KBM-7 (cell line): ENCODE measurements at regions not wholly inside any gene's neighbourhood (a gene's known extent, or its start where the extent isn't known, plus 50 kb on each side); places are given as distances from the start of the nearest gene placed in this dataset.

Experiments
- DNase-seq: peaks from one replicate; pipeline ENCODE4 v3.0.0-alpha.2; 2015
- in situ Hi-C: fragments of 300-500 bp; cut with MboI; formaldehyde crosslinking; loops from 2 replicates; pipeline ENCODE4 v1.14.3; 2020; ENCODE audit warnings: low sequenced_read_pairs, low pct_unique_long_range_greater_than_20kb, mixed read lengths

DNA sequence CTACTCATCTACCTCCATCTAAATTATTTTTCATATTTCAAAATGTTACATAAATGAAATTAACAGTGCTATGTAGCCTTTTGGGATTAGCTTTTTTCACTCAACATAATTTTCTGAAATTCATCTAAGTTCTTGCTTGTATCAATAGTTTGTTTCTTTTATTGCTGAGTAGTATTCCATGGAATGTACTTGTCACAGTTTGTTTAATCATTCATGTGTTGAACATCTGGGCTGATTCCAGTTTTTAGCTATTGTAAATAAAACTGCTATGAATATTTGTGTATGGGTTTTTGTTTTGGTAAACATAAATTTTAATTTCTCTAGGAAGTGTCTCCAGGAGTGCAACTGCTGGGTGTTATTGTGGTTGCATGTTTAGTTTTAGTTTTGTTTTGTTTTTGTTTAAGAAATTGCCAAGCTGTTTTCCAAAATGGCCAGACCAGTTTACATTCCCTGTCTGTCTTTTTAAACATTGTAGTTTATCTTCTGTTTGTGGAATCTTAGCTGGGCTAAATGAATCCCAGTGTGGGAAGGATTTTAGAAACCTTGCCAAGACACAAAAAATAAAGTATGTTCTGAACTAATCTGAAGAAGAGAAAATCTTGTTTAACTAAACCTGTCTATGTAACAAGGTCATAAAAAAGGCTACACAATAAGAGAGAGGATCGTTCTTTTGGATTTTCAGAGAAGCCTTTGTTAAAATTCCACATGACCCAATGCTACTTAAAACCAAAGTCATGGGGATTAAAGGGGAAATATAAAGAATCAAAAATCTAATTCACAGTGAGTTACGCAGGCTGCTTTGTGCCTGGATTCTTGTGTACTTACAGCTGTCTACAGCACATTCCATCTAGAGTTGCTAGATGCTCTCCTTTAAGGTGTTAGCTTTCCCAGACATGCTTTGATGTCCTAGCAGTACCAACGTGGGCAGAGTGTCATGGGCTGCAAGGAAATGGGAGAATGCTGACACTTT, 129.2 kb upstream of the SUCLG2 start:
- DNase-seq, result no peak
- in situ Hi-C loops, result loop anchor here (25.0 kb wide), 1 partner anchor 396 kb away; no protein-coding TSS in a partner anchor

DNA sequence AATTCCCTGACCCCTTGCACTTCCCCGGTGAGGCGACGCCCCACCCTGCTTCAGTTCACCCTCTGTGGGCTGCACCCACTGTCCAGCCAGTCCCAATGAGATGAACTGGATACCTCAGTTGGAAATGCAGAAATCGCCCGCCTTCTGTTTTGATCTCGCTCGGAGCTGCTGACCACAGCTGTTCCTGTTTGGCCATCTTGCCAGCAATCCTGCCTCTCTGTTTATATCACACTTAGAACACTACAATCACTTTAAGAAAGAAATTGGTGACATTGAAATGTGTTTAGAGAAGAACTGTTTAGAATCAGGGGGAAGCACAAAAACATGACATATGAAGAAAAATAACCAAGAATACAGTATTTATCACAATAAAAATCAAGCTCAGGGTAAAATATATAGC, 127.5 kb upstream of the SUCLG2 start:
- in situ Hi-C loops, result loop anchor here (25.0 kb wide), 1 partner anchor 395 kb away; no protein-coding TSS in a partner anchor
- no peak for DNase-seq

DNA sequence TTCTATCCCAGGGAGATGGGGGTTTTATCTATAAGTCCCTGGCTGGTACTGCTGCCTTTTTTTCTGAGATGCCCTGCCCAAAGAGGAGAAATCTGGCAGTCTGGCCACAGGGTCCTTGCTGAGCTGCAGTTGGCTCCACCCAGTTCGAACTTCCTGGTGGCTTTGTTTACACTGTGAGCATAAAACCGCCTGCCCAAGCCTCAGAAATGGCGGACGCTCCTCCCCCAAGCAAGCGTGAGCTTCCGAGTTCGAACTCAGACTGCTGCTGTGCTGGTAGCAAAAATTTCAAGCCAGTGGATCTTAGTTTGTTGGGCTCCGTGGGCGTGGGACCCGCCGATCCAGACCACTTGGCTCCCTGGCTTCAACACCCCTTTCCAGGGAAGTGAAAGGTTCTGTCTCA, 126.8 kb upstream of the SUCLG2 start:
- no peak for DNase-seq
- in situ Hi-C loops, result loop anchor here (25.0 kb wide), 1 partner anchor 394 kb away; no protein-coding TSS in a partner anchor

DNA sequence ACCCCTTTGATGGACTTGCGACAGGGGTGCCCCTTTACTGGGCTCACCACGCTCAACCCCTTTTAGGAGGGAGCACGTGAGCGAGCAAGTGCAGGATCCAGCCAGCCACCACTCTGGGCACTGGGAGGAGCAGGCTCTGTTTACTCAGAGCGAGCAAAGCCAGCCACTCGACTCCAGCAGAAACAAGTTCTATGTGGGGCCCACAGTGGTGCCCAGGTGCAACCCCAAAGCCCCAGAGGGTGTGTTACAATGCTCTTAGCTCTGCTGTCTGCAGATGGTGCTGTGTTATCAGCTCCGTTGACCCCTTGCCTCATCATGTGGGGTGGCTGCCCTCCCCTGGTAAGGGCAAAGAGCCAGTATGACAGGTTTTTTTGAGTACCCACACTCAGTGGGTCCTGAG, 120.3 kb upstream of the SUCLG2 start:
- DNase-seq, result no peak
- in situ Hi-C loops, result loop anchor here (25.0 kb wide), 1 partner anchor 387 kb away; no protein-coding TSS in a partner anchor

DNA sequence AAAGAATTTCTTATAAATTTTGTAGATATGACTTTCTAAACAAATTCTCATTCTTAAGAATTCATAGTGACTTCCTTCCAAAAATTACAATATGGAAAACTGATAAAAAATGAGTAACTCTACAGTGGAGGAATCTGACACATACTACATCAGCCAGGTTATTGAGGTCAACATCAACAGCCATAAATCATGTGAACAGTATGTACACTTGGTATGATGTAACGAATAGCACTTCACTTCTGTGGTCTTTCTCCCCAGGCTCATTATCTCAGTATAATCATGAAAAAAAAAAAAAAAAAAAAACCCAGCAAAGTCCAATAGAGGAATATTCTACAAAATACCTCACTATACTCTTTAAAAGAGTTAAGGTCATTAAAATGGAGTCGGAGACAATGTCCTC, 111.2 kb upstream of the SUCLG2 start:
- in situ Hi-C loops, result no loop called here
- DNase-seq, result no peak

DNA sequence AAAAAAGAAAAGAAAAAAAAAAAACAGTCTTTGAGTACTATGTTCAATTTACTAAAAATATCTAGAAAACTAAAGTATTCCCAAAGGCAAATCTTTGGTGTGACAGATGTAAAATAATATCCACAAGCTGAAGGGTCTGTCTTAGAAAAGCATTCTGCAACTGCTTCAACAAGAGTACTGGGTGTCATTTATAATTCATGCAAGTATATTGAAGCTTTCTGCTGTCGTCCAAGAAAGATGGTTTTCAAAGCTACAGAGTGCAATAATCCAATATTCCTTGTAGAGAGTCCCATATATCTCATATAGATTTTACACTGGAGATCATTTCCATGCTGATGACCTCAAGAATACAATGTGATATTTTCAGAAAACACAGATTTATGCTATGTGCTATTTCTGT, 90.9 kb upstream of the SUCLG2 start:
- in situ Hi-C loops, result no loop called here
- DNase-seq, result no peak

DNA sequence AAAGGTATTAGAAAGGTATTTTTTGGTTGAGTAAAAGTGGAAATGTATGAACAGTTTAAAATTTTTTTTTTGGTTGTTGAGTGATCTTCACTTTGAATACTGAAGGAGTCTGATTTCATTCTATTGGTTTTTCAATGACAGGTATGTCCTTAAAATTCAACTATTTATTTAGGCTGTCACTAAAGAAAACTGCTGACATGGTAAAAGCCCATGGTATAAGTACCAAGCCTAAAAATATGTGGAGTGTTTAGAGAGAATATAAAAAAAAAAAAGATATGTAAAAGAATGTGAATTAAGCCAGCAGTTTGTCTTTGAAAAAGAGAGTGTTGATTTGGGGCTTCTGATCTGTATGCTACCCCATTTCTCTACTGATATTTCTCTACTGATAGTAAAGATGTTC, 90.3 kb upstream of the SUCLG2 start:
- in situ Hi-C loops, result no loop called here
- no peak for DNase-seq

DNA sequence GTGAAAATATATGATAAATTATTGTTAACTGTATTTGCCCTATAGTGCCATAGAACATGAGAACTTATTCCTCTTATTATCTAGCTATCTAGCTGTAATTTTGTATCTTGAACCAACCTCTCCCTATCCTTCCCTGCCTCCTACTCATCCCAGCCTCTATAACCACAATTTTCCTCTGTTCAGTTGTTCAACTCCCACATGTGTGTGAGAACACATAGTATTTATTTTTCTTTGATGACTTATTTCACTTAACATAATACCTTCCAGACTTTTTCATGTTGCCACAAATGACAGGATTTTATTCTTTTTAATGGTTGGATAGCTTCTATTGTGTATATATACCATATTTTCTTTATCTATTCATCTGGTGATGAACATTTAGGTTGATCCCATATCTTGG, 85.4 kb upstream of the SUCLG2 start:
- in situ Hi-C loops, result no loop called here
- no peak for DNase-seq

DNA sequence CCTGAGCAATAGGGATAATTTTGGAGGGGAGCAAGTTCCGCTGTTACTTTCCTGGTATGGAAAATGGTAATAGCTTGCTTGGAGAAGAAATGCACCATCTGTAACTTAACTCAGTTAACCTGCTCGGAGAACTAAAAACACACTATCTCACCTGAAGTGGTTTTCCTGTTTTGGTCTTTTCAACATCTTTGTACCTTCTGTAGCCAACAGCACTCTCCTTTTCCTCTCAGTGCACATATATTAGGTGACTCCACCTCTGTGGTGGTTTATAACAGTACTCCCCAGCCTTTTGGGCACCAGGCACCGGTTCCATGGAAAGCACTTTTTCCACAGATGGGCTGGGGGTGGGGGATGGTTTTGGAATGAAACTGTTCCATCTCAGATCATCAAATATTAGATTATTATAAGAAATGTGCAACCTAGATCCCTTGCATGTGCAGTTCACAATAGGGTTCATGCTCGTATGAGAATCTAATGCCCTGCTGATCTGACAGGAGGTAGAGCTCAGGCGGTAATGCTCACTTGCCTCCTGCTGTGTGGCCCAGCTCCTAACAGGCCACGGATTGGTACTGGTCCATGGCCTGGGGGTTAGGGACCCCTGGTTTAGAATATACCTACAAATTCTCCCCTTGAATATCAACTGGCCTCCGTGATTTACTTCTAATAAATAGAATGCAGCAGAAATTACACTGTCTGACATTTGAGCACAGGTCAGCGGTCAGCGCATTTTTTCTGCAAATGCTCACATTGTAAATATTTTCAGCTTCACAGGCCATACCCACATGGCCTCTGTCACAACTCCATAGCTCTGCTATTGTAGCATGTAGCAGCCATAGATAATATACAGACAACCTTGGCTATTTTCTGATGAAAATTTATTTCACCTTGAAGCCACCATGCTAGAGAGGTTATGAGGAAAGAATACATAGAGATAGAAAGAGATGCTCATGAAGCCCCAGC, 83.8 kb upstream of the SUCLG2 start:
- in situ Hi-C loops, result no loop called here
- DNase-seq, result no peak

DNA sequence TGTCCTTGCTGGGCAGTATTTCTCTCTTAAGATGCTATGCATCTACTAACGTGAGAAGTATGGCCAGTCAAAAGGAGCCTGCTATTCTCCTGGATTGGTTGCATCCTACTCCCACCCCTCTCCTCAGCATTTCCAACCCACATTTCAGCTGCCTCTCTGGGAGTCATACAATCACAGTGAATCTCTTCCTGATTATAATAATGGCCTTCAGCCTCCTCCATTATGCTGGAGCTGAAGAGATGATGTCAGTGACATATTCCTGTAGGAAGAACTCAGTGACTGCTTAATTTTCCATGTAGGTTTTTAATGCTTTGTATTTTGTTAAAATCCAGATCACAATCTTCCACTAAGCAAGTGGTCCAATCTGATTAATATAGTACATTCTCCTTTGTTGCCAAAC, 82.7 kb upstream of the SUCLG2 start:
- in situ Hi-C loops, result no loop called here
- DNase-seq, result no peak

DNA sequence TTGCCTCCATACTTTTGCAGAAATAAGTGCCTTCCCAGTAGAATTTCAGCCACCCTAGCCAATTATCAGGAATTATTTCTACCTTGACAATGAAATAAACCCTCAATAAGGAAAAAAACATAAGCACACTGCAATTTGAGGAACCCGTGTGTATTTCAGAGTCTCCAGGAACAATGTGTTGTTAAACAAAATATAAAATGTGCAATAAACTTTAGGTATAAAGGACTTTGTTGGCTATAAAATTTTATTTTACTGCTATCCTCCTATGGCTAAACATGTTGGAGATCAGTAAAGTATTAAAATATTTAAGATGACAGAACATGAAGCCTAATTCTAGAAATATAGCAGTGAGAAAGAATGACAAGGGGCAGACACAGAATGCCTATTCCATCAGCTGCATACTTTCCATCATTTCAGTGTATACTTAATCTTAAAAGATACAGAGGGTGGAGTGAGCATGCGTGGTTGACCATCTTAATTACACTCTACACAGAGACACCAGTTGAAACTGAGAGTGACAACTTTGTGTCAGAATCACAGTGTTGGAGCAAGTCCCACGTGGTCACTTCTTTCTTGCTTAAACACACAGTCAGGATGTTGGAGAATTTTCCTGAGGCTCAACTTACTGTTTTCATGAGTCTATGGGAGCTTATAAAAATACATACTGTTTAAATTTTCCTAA, 79.0 kb upstream of the SUCLG2 start:
- in situ Hi-C loops, result no loop called here
- DNase-seq, result no peak

DNA sequence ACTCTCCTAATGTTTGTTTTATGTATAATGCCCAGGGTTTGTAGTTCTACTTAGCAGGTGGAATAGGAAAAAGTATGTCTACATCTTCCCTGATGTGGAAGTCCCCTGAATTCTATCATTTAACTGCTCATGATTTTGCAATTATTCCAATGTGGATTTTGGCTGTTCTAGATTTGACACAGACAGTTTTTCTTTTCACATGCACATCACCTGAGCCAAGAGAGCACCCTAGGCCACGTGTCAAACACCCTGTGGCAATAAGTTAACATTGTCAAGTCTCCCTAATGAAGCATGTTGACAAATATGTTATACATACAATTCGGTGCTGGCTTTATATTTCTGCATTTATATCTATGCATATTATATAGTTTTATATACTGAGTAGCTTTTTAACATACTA, 70.0 kb upstream of the SUCLG2 start:
- in situ Hi-C loops, result no loop called here
- no peak for DNase-seq

DNA sequence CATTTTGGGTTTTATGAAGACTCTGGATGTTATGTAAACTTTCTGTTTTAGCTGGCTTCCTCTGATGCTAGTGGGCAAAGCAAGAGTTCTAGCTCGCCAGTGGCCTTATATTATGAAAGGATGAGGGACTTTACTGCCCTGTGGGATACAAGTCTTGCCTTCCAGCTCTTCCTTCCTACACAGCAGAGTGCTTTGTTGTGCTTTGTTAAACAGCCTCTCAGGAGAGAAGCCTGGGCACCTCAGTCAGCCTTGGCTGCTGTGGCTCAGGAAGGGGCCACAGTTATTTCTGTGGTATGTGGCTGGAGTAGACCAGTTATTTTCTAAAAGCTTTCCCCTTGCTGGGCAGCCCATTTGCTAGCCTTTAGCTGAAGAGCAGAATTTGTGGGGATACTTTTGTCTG, 69.5 kb upstream of the SUCLG2 start:
- DNase-seq, result no peak
- in situ Hi-C loops, result no loop called here

DNA sequence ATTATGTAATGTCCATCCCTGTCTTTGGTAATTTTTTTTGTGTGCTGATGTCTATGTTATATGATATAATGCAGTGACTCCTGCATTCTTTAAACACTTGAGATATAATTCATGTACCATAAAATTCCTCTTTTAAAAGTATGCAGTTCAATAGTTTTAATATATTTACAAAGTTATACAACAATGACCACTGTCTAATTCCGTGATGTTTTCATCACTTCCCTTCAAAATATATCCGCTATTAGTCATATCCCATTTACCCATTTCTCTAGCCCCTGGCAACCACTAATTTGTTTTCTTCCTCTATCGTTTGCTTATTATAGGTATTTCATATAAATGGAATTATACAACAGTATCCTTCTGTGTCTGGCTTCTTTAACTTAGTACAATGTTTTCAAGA, 64.9 kb upstream of the SUCLG2 start:
- DNase-seq, result no peak
- in situ Hi-C loops, result no loop called here

DNA sequence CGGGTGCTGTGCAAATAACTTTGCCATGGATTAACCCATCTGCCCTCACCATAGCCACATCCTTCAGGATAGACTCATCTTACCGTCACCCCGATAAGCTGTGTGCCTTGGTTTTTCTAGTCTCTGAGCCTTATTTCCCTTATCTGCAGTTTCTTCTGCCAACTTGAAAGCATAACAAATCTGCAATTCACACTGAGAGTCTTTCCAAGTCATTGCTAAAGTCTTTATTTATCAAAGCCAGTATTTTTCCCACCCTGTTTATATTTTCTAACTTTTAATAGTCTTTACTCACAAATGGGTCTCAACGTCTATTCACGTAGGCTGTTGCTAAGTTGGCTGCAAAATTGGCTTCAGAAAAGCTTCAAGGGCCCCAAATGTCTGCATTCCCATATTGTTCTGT, 61.6 kb upstream of the SUCLG2 start:
- in situ Hi-C loops, result no loop called here
- DNase-seq, result no peak

DNA sequence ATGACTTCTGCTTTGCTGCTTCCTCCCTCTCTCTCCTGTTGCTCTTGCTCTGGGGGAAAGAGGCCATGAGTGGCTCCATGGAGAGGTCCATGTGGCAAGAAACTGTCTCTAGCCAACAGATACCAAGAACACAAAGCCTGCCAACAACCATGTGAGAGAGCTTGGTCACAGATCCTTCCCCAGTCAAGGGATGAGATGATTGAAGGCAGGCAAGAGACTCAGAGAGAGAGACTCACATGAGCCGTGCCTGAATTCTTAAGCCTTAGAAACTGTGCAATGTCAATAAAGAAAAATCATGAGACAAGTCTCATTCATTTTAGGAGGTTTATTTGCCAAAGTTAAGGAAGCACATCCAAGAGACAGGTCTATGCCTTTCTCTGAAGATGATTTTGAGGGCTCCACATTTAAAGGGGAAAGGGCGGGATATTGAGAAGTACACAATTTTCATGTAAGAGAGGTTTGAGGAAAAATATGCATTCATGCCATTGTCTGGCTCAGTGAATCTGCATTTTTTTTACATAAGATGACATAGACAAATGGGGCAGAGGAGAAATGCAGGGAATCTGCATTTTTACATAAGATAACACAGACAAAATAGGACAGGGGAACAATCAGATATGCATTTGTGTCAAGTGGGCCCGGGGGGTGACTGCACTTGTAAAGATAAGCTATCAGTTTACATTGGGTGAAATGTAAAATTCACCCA, 59.5 kb upstream of the SUCLG2 start:
- in situ Hi-C loops, result no loop called here
- no peak for DNase-seq

DNA sequence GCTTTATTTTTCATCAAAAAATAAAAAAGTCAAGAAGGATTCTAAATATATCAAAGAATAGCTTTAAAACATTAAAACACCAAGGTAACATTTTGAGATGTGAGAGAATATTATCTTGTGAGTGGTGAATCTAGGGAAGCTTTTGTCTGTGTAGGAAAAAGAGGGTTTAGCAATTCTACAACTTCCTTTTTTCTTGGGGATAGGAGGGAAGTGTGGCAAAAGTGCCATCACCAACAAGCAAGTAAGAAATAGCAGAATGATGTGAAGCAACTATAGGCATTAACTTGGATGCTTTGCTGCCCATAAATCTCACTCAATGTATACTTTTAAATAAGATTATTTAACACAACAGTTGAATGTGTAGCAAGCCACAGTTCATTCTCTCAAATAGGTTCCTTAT, 57.8 kb upstream of the SUCLG2 start:
- in situ Hi-C loops, result no loop called here
- peak; percentile 18 for DNase-seq

DNA sequence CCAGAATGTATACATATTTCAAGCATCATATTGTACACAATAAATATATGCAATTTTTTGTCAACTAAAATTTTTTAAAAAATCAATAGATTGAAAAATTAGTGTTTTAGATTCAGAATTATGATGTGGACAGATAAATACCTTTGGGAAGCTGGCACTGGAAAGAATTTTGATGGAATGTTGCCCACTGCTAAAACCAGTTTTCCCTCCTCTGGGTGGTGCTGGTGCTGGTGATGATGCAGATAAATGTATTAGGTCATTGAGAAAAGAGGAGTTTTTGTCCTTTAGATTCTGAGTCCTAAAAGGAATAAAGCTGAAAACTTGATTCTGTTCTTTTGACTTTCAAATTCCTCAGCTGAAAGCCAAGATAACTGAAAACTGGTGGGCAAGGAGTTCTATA, 56.0 kb upstream of the SUCLG2 start:
- in situ Hi-C loops, result no loop called here
- DNase-seq, result no peak

DNA sequence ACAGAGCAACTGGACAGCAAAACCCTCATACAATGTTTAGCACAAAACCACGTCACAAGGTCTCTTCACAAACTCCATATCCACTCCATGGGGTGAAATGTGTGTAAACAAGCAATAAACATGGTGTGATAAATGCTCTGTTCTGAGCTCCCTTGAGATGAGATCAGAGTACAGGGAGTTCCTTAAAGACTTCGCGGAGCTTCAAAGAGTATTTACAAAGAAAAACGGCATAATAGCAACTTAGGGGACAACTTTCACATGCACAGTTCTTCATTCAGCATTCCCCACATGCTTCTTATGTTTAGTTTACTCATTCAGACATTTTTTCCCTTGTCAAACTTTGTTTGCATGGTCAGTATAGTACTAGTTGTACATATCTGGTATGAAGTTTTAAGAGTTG, 52.5 kb upstream of the SUCLG2 start:
- in situ Hi-C loops, result no loop called here
- no peak for DNase-seq
